HCT116 (cell line): ENCODE measurements at regions not wholly inside any gene's neighbourhood (a gene's known extent, or its start where the extent isn't known, plus 50 kb on each side); places are given as distances from the start of the nearest gene placed in this dataset.

Experiments used
- ATAC-seq: fragments of 200-7000 bp; cut with Tn5 transposase; 2 replicates; pipeline ENCODE4 v1.9.1; 2020; ENCODE audit warnings: mild to moderate bottlenecking, moderate library complexity
- BruUV-seq: library from RNA; stranded (reverse); fragments of 400-500 nt; replicated peaks from 2 replicates; lab custom pipeline; 2021; lab: Mats Ljungman, UMichigan
- CTCF ChIA-PET: fragments of 300-600 bp; sonication (Branson Sonifier 250); formaldehyde crosslinking; loops from one replicate; lab custom pipeline; 2021; ENCODE audit warnings: antibody characterized with exemption; lab: Charles Lee
- POLR2A ChIA-PET: fragments of 300-600, 350-600 bp; sonication (Branson Sonifier 250); formaldehyde crosslinking; loops from one replicate; lab custom pipeline; 2021; ENCODE audit warnings: antibody characterized with exemption; lab: Charles Lee
- RAD21 ChIA-PET, 2 experiments: fragments of 300-600 bp; sonication (Branson Sonifier 250); formaldehyde crosslinking; loops; one replicate each; lab custom pipeline; 2023; ENCODE audit warnings: low total read pairs in 2 of 2; ENCODE audit not compliant: uncharacterized antibody in 2 of 2, unreplicated experiment in 2 of 2, low non-redundant PET in 1 of 2; lab: Charles Lee
- DNase-seq: peaks from one replicate; pipeline ENCODE4 v3.0.0-alpha.2; 2010; ENCODE audit warnings: low read depth, low spot score
- H2AFZ ChIP-seq: fragments of 200-600 bp; shearing (Covaris generic), sonication (generic); 2 replicates; pipeline ENCODE4 v1.6.1; 2017; ENCODE audit warnings: low read depth, mixed run types, mixed read lengths, antibody characterized with exemption, low read length; ENCODE audit not compliant: poor library complexity, severe bottlenecking
- H3K27ac ChIP-seq: 2 replicates; pipeline ENCODE4 v1.5.1; 2012; ENCODE audit warnings: low read depth, low read length
- H3K27me3 ChIP-seq: fragments of 200-600 bp; sonication (generic); 2 replicates; pipeline ENCODE4 v1.6.1; 2016; ENCODE audit warnings: mixed run types, low read length, mixed read lengths; ENCODE audit not compliant: insufficient read depth
- H3K36me3 ChIP-seq, 2 experiments: fragments of 200-500 bp in 1 of 2; fragments of 200-600 bp in 1 of 2; sonication (Bioruptor generic) in 1 of 2; sonication (generic) in 1 of 2; 2 replicates each; pipeline versions ENCODE4 v1.5.1 to v1.6.1; 2014 to 2016; ENCODE audit warnings: low read length in 2 of 2, inconsistent platforms in 1 of 2, mixed read lengths in 1 of 2, mixed run types in 1 of 2; ENCODE audit not compliant: insufficient read depth in 2 of 2, control insufficient read depth in 1 of 2
- H3K4me1 ChIP-seq, 2 experiments: fragments of 200-600 bp in 1 of 2; sonication (generic) in 1 of 2; 2 replicates each; pipeline versions ENCODE4 v1.5.1 to v1.6.1; 2012 to 2017; ENCODE audit warnings: low read length in 2 of 2, inconsistent platforms in 1 of 2, mild to moderate bottlenecking in 1 of 2, mixed read lengths in 1 of 2, mixed run types in 1 of 2, moderate library complexity in 1 of 2; ENCODE audit not compliant: insufficient read depth in 2 of 2, control insufficient read depth in 1 of 2
- H3K4me2 ChIP-seq: fragments of 200-600 bp; sonication (generic); 2 replicates; pipeline ENCODE4 v1.6.1; 2017; ENCODE audit warnings: mixed run types, low read length, mixed read lengths
- H3K4me3 ChIP-seq, 2 experiments: fragments of 200-600 bp in 1 of 2; sonication (generic) in 1 of 2; replicated peaks in 1 of 2; 2 replicates each; pipeline ENCODE4 v1.5.1; 2011 to 2016; ENCODE audit warnings: low read length in 2 of 2, control low read depth in 1 of 2, low read depth in 1 of 2, mild to moderate bottlenecking in 1 of 2, mixed read lengths in 1 of 2, mixed run types in 1 of 2
- H3K79me2 ChIP-seq: fragments of 200-600 bp; sonication (generic); 2 replicates; pipeline ENCODE4 v1.6.1; 2017; ENCODE audit warnings: mild to moderate bottlenecking, mixed run types, low read length, moderate library complexity, mixed read lengths; ENCODE audit not compliant: insufficient read depth
- H3K9ac ChIP-seq: fragments of 200-600 bp; sonication (generic); 2 replicates; pipeline ENCODE4 v1.6.1; 2016; ENCODE audit warnings: low read length, mixed read lengths
- H3K9me2 ChIP-seq: fragments of 200-600 bp; sonication (generic), shearing (Covaris generic); 2 replicates; pipeline ENCODE4 v1.6.1; 2017; ENCODE audit warnings: mixed run types, mild to moderate bottlenecking, moderate library complexity; ENCODE audit not compliant: insufficient read depth
- H3K9me3 ChIP-seq, 2 experiments: fragments of 200-500 bp in 1 of 2; fragments of 200-600 bp in 1 of 2; sonication (Bioruptor generic) in 1 of 2; sonication (generic) in 1 of 2; 2 replicates each; pipeline ENCODE4 v1.6.1; 2014 to 2017; ENCODE audit warnings: low read length in 2 of 2, mixed read lengths in 2 of 2, inconsistent platforms in 1 of 2, low read depth in 1 of 2, mild to moderate bottlenecking in 1 of 2, mixed run types in 1 of 2, moderate library complexity in 1 of 2; ENCODE audit not compliant: control insufficient read depth in 1 of 2, insufficient read depth in 1 of 2
- H4K20me1 ChIP-seq: fragments of 200-600 bp; sonication (generic), shearing (Covaris generic); 2 replicates; pipeline ENCODE4 v1.6.1; 2017; ENCODE audit warnings: mixed run types, mild to moderate bottlenecking, moderate library complexity; ENCODE audit not compliant: insufficient read depth
- CTCF ChIP-seq, 3 experiments: fragments of 200-600 bp in 1 of 3; sonication (generic) in 1 of 3; IDR thresholded peaks in 2 of 3; conservative IDR thresholded peaks in 1 of 3; 2 replicates each; pipeline ENCODE4 v1.5.1; 2012 to 2017; ENCODE audit warnings: low read depth in 2 of 3, low read length in 2 of 3, antibody characterized with exemption in 1 of 3, borderline replicate concordance in 1 of 3, control low read depth in 1 of 3, mild to moderate bottlenecking in 1 of 3, mixed read lengths in 1 of 3, mixed run types in 1 of 3, moderate library complexity in 1 of 3; ENCODE audit not compliant: insufficient read depth in 1 of 3
- EGR1 ChIP-seq: IDR thresholded peaks from 2 replicates; pipeline ENCODE4 v1.6.1; 2012; ENCODE audit warnings: low read depth
- ELF1 ChIP-seq: IDR thresholded peaks from 2 replicates; pipeline ENCODE4 v1.6.1; 2012; ENCODE audit warnings: low read depth, borderline replicate concordance
- RAD21 ChIP-seq: IDR thresholded peaks from 2 replicates; pipeline ENCODE4 v1.6.1; 2012; ENCODE audit warnings: low read depth, mild to moderate bottlenecking
- REST ChIP-seq: IDR thresholded peaks from 2 replicates; pipeline ENCODE4 v1.6.1; 2012; ENCODE audit warnings: low read depth
- SRF ChIP-seq: IDR thresholded peaks from 2 replicates; pipeline ENCODE4 v1.6.1; 2012; ENCODE audit warnings: low read depth
- TCF7L2 ChIP-seq: IDR thresholded peaks from 2 replicates; pipeline ENCODE4 v1.7.0; 2011; ENCODE audit warnings: borderline replicate concordance, inconsistent platforms; ENCODE audit not compliant: insufficient read depth, insufficient read length; ENCODE audit errors: extremely low read depth
- YY1 ChIP-seq: IDR thresholded peaks from 2 replicates; pipeline ENCODE4 v1.6.1; 2011; ENCODE audit warnings: low read length, low read depth, moderate library complexity, mild to moderate bottlenecking; ENCODE audit not compliant: insufficient replicate concordance; ENCODE audit errors: extremely low read depth
- ZBTB33 ChIP-seq: IDR thresholded peaks from 2 replicates; pipeline ENCODE4 v1.6.1; 2011; ENCODE audit warnings: mild to moderate bottlenecking, low read length, moderate library complexity; ENCODE audit not compliant: insufficient replicate concordance; ENCODE audit errors: extremely low read depth
- ZFX ChIP-seq: fragments of 450-650 bp; IDR thresholded peaks from 2 replicates; pipeline ENCODE4 v1.6.1; 2017
- ZNF274 ChIP-seq: fragments of 200-500 bp; sonication (Bioruptor generic); IDR thresholded peaks from 2 replicates; pipeline ENCODE4 v1.6.1; 2014; ENCODE audit warnings: mild to moderate bottlenecking, low read depth, low read length, inconsistent platforms
- intact Hi-C: fragments of 100-400 bp; cut with micrococcal nuclease; formaldehyde crosslinking; loops from 2 replicates; pipeline ENCODE4 v1.10.0; 2022

GRCh38 chr6:6857528-6857927, 250.2 kb upstream of the RREB1 start:
- ChIA-PET CTCF (no interaction called here), POLR2A (interaction anchor here (0.7 kb wide), 1 partner anchor 31 kb away, joined by 3 read pairs; no protein-coding TSS in a partner anchor), RAD21 (no interaction called here)
- Histone ChIP-seq H3K27ac (no peak overlapping the region), H4K20me1 (no peaks in the 10 kb centered on the region), H3K4me1 (peaks cover 10 to 20% of the 10 kb centered on the region in 2 experiments; a peak in 3 of 4 replicates), H3K9me2 (no peaks in the 10 kb centered on the region), H3K9ac (0 out of 2 replicates have a peak overlapping the region, but pooled peaks have one; percentile 20), H3K36me3 (no peaks in the 10 kb centered on the region), H3K79me2 (no peaks in the 10 kb centered on the region), H3K27me3 (no peaks in the 10 kb centered on the region), H3K4me3 (no peak overlapping the region), H3K9me3 (no peaks in the 10 kb centered on the region), H3K4me2 (peak overlapping the region; percentile 62), H2AFZ (no peak overlapping the region)
- no peak for TF ChIP-seq YY1
- no peak for TF ChIP-seq EGR1
- TF ChIP-seq TCF7L2 = no peak
- ATAC-seq (peak; percentile 23; the same call in 1 of the 2 replicates), DNase-seq (no peak)
- no TSS peak for BruUV-seq
- intact Hi-C loops = no loop called here

GRCh38 chr6:6858533-6858982, 249.2 kb upstream of the RREB1 start:
- Histone ChIP-seq H3K9ac (no peak overlapping the region), H2AFZ (no peak overlapping the region)
- POLR2A ChIA-PET = no interaction called here
- TF ChIP-seq SRF (no peak), ZFX (no peak), CTCF (IDR thresholded peaks at IDR 0.05 in 2 of 3, conservative IDR thresholded peaks at IDR 0.05 in 1 of 3; ENCODE audit: borderline replicate concordance in 1 of 3, insufficient read depth in 1 of 3, low read depth in 2 of 3, low read length in 2 of 3) (no peak), EGR1 (no peak), TCF7L2 (no peak), ZBTB33 (no peak), YY1 (no peak), ELF1 (no peak), REST (no peak), ZNF274 (no peak), RAD21 (no peak)

More at GRCh38 chr6:6858533-6858982, 249.2 kb upstream of the RREB1 start:
- ChIA-PET RAD21 (no interaction called here), CTCF (no interaction called here)
- intact Hi-C loops = no loop called here
- H3K36me3 ChIP-seq = no peaks in the 10 kb centered on the region
- H3K27me3 ChIP-seq = no peaks in the 10 kb centered on the region
- H3K27ac ChIP-seq = no peak overlapping the region
- no peak overlapping the region for H3K4me2 ChIP-seq
- ATAC-seq (no peak), DNase-seq (no peak)
- no peaks in the 10 kb centered on the region for H3K9me2 ChIP-seq
- no peak overlapping the region for H3K4me3 ChIP-seq
- H3K9me3 ChIP-seq = no peaks in the 10 kb centered on the region
- BruUV-seq = no TSS peak
- H3K79me2 ChIP-seq = no peaks in the 10 kb centered on the region
- peaks cover 10 to 20% of the 10 kb centered on the region in 2 experiments; a peak in 3 of 4 replicates for H3K4me1 ChIP-seq
- H4K20me1 ChIP-seq = no peaks in the 10 kb centered on the region
